Upper lobe of left lung (tissue), 4 donors: ENCODE measurements at regions not wholly inside any gene's neighbourhood (a gene's known extent, or its start where the extent isn't known, plus 50 kb on each side); places are given as distances from the start of the nearest gene placed in this dataset.

Source experiments
- CTCF ChIP-seq, 6 experiments: fragments of 450-650 bp in 4 of 6; fragments of 200-600 bp in 2 of 6; sonication (generic) in 2 of 6; IDR thresholded peaks; one replicate each; pipeline ENCODE4 v1.5.1; 2016 to 2019; ENCODE audit warnings: antibody characterized with exemption in 6 of 6
- POLR2A ChIP-seq, 4 donors: fragments of 450-650 bp; IDR thresholded peaks; one replicate each; pipeline ENCODE4 v1.5.1; 2016 to 2017; ENCODE audit warnings: antibody characterized with exemption in 4 of 4, mild to moderate bottlenecking in 2 of 4
- POLR2AphosphoS5 ChIP-seq, 2 donors: sonication (generic); formaldehyde crosslinking; IDR thresholded peaks; one replicate each; pipeline ENCODE4 v1.5.1; 2017; ENCODE audit warnings: antibody characterized with exemption in 2 of 2

GRCh38 chr2:128494640-128495321 is 176.1 kb upstream of the HS6ST1 start:
- TF ChIP-seq POLR2A (IDR thresholded peaks at IDR 0.05): no peak
- TF ChIP-seq CTCF (IDR thresholded peaks at IDR 0.05): no peak
- TF ChIP-seq POLR2AphosphoS5 (IDR thresholded peaks at IDR 0.05): no peak
